HG03103 (cell line): ENCODE measurements at regions not wholly inside any gene's neighbourhood (a gene's known extent, or its start where the extent isn't known, plus 50 kb on each side); places are given as distances from the start of the nearest gene placed in this dataset.
"Not testable (repeated sequence)": the region's sequence is repeated elsewhere in the genome, so short reads cannot be mapped to it uniquely, and the experiment has no call there.

Source experiments
- ATAC-seq: cut with Tn5 transposase; IDR thresholded peaks from one replicate; pipeline ENCODE4 v1.9.1; 2021; ENCODE audit warnings: low read depth; ENCODE audit not compliant: unreplicated experiment

DNA sequence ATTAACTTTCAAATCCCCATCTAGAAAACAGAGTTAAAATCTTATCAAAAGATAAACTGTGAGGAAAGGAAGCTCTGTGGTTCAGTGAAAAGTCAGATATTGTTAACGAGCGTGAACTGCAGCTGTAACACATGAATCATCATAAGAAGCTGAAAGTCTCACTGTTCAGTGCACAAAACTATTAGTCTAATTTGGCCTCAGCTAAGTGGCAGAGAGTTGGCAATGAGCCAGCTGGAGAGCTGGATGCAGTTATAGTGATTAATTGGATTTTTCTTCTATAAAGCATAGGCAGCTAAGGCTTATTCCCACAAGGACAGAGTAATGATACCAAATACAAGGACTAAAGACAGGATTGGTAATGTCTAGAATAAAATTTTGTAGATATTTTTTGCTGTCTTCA is 101.1 kb upstream of the ABCB5 start:
- ATAC-seq, result no peak

DNA sequence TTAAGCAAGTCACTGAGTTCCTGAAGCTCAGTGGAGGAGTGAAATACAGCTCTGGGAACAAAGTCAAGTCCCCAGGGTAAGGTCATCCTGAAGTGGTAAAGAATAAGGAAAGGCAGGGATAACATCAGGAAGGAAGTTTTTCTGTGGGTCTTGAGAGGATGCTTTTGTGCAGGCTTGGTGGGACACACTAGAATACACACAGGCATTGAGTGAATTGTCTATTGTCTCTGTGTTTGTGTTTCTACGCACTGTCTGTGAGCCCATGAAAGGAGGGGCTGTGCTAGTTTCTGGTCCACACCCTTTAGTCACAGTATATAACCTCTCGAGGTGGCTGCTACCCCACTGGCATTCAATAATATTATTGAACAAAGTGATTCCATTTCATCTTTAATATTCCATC is 95.8 kb upstream of the ABCB5 start:
- ATAC-seq, result no peak

DNA sequence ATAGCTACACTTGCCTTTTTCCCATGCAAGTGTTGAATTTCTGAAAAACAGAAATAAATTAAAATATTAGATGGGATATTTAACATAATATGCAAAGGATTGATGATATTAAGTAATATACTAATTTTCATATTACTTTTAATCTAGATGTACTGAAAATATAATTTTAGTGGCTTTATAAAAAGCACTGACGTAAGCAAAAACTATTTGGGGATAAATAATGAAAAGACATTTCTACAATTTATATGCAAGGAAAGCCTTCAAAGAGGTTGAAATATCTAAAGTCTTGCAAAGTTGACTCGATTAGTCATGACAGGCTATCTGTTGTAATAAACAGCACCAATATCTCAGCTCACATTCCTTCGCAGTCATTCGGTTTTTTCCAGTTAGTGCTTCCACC is 94.9 kb upstream of the ABCB5 start:
- ATAC-seq, result no peak

DNA sequence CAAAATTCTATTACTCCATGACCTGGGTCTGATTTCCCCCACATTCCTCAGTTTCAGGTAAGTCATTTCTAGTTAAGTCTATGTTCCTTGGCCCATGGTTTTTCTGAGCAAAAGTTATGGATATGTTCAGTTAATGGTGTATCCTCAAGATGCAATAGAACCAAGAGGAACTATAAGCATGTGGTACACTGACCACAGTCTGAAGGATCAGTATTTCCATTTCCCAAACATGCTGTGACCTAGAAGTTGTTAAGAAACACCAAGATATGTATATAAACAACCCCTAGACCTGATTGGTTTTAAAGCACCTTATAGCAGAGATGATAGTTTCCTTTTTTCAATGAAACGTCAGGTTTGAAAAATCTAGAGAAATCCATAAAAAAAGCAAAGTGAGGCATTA is 94.2 kb upstream of the ABCB5 start:
- ATAC-seq, result no peak

DNA sequence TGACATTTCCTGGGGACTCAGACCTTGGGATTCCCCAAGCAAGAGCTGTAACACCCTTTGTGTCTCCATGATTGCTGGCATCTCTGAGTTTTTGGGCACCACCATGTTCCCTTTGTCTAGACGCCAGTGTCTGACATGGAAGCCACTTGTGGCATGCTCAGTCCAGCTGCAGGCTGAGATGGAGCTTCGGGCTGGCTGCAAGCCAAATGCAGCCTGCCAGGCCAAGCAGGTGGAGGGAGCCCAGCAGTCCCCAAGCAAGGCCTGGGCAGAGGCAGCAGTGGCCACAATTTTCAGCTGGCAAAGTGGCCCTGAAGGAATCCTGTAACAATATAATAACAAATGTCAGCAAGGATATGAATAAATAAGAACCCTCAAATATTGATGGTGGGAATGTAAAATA is 86.2 kb upstream of the ABCB5 start:
- no peak for ATAC-seq

DNA sequence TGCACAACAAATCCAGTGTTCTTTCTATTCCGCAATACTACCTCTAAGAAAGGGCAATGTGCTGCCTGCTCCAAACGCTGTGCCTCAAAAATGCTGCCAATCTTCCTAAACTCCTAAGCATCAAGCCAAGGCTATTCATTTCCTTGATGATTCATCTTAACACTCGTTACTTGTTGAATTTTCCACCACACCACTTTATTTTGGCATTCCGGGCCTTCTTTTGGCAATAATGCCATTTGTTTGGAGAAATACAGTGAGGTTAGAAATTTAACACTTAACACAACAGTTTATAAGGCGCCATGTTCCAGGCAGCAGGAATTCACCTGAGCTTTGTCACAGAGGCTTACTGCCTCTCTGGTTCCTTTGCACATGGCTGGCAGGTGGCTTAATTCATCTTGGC is 82.6 kb upstream of the ABCB5 start:
- ATAC-seq, result no peak

DNA sequence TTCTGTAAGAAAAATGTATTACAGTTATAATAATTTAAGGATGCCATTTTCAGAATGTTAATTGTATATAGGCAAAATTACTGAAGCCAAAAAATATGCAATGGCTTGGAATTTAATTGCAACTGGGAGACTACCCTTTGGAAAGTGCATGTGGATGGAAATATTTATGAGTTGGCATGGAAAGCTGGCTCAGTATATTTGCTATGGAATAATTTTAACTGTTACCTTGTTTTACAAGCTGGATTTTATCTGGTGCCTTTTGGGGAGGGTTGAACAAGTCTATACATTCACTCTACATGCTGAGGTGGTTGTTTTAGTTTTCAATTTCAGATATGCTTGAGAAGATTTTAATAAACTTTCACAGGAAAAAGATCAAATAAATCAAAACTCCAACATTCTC is 80.9 kb upstream of the ABCB5 start:
- ATAC-seq, result no peak

DNA sequence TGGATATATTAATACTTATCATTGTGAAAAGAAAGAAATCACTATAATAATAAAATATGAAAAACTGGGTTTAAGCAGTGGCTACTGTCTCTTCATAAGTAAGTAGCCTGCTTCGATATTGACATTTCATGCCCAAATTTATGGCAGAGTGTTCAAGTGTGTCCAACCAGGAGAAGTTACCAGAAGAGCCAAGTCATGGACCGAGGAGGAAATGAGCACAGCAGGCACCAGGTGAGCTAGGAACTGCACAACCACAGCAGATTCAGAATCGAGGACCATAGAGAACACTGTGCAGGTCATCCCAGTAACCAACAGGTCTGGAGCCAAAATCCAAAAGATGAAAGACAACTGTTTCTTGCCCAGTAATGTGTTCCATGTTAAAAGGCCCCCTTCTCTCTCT is 79.9 kb upstream of the ABCB5 start:
- ATAC-seq, result no peak

DNA sequence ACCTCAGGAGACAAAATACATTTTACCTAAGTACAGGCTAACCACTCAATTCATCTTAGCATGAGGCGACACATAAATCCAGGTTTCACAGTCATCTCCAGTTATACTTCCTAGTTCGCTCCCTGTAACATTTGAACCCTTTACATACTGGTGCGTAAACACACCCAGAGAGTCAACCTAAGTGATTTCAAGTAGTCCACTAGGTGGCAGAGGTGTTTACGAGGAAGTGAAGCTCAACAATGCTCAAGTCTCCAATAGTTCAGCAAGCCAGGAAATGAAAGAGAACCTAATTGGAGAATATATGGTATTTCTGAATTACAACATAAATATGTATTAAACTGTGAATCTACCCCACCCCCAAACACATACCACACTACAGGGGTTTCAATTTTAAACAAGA is 76.3 kb upstream of the ABCB5 start:
- ATAC-seq, result no peak

DNA sequence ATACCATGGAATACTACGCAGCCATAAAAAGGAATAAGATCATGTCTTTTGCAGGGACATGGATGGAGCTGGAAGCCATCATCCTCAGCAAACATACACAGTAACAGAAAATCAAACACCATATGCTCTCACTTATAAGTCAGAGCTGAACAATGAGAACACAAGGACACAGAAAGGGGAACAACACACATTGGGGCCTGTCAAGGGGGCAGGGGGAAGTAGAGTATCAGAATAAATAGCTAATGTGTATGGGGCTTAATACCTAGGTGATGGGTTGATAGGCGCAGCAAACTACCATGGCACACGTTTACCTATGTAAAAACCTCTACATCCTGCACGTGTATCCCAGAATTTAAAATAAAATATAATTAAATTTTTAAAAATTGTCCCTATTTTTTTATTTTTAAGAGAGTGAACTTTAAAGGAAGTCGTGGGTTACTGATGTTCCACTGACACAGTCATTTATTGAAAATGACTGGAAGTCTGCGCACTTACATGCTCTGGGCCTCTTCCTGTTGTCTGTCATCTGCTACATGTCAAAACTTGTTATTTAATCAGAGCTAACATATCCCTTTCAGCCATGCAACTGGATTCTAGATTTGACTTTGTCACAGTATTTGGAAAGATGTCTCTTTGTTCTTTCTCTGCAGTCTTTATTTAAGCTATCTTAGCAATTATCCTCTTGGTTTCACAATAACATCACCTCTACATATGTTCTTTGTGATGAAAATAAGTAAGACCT is 73.7 kb upstream of the ABCB5 start:
- ATAC-seq, result peak; percentile 70

DNA sequence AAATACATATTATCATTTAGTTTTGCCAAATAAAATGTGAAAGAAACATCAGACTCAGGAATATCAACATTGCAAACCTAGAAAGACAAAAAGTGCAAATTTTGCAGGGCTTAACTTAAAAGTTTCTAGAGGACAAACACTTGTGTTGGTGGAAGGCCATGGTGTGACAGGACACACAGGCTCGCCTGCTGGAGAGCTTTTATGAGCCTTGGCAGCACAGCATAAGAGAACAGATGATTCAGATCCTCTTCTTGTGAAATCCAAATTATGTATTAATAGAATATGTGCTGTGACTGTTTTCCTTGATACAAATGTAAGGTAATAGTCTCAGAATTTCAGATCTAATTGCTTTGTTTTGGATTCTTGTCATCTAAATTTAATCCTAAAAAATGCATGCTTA is 72.9 kb upstream of the ABCB5 start:
- ATAC-seq, result no peak

DNA sequence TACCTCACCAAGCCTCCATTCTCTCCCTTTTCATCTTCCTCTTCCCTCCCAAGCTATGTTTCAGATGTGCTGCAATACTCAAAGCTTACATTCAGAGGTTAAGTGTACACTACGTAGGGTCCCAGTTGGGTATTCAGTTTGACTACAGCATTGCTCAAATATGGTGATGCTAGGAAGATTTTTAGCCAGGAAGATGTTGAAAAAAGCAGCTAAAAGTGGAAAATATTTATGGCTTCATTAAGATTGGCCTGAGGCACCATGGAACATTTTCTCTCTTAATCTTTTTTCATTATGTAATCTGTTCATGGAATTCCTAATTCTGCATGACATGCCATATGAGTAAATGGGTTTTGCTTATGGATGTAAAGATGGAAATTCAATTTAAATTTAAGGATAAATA is 72.0 kb upstream of the ABCB5 start:
- ATAC-seq, result no peak

DNA sequence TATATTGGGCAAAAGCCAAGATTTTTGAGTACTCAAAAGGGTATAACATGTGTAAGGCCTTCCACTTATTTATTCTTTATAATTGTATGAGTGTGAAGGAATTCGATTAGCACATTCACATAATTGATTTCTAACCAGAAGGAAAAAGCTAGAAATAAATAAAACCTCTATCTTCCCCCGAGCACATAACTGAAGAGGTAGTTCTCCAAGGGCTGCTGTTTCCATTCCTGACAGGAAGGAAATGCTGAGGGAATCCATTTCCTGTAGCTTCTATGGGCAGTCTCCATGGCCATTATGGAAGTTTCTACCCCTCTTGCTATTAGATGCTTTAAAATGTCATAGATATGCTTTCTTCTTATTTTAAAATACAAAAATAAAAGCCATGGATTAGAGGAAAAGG is 70.5 kb upstream of the ABCB5 start:
- no peak for ATAC-seq

DNA sequence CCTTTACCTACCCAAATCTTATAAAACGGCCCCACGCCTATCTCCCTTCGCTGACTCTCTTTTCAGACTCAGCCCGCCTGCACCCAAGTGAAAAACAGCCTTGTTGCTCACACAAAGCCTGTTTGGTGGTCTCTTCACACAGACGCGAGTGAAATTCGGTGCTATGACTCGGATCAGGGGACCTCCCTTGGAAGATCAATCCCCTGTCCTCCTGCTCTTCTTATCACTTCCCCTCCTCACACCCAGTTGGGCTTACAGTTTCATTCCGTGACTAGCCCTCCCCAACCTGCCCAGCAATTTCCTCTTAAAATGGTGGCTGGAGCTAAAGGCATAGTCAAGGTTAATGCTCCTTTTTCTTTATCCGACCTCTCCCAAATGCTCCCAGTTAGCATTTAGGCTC is 68.5 kb upstream of the ABCB5 start:
- not testable (repeated sequence) for ATAC-seq

DNA sequence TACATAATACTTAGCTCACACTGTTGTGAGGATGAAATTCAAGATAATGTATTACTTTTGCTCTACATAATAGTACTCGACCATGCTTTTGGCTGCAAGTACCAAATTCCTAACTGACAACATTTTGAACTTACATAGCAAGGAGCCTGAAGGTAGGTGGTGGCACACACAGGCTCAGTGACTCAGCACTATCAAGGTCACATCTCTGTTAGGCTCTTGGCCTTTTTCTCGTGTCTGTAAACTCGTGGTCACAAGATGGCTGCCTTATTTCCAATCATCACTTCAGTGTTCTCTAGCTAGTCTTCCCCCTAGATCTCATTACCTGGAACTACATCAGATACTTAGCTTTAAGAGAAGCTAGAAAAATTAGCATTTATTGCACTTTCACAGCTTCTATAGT is 61.4 kb upstream of the ABCB5 start:
- ATAC-seq, result no peak

DNA sequence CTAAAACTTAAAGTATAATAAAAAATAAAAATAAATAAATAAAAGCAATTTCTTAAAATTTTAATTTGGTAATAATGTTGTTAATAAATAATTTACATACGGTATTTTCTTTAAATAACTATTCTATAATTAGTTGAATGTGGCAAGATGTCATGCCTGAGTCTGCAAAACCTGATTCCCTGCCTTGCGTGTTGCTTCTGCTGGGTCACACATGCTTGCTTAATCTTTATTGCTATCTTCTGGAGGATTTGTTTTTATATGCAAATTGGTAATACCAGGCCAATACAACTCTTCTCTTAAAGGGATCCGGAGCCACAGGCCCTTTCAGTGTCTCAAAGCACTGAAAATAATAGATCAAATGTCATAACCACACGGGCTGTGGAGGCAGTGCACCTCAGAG is 59.4 kb upstream of the ABCB5 start:
- ATAC-seq, result no peak

DNA sequence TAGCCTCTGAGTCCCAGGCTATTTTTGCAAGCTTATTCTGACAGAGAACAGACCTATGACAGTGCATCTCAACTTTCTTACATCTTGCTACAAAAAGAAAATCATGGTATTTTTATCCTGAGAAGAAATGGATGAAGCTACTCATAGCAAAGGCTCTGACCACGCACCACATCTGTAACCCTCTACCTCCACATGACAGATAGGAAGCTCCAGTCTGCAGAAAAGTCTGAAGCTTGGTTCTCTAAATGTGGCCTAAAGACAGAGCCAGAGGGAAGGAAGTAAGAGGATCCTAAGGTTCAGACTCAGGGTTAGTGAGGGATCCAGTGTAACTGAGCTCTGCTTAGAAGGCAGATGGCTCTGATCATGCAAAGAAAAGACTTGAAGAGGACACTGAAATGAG is 58.4 kb upstream of the ABCB5 start:
- ATAC-seq, result no peak

DNA sequence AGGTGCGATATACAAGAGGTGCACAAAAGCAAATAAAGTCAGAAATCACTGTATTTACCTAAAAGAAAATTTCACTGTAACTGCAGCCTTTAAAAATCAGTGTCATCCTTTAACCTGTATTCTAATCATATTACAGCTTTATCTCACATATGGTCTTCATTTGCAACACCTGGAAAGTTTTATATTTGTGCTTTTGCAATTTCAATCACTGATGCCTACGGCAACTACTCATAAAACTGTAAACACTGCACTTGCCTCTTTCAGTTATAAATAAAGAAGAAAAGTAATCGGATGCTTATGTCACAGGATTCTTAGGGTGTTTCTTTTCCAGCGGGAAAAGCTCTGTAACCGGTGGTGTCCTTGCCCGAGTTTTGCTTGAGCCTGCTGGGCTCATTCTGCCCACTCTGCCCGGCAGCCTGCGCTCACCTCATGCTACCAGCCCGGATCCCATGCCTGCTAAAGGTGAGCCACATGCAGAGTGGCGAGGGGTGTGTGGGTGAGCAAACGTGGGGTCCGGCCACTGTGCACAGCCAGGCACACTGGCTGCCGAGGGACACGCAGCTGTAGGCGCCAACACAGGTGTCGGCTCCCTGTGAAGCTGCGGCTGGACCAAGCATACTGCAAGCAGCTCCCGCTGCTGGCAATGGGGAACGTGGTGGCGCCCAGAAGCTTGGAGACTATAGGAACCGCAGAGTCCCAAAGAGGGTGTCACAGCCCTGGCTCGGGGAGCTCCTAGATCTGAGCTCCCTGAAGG is 56.3 kb upstream of the ABCB5 start:
- ATAC-seq, result no peak

DNA sequence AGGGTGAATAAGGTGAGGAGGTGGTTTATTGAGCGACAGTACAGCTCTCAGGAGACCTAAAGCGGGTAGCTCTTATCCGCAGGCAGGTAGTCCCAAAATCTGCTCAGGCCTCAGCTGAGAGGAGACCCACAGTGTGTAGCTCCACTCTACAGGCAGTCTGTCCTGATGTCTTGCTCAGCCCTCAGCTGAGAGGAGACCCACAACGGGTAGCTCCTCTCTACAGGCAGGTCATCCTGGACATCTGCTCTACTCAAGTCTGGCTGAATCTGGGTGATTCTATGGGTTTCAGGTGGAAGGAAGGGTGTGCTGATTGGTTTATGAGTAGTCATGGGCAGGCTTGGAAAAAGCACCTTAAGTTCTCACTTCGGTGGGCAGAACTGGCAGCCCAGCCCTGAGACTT is 55.6 kb upstream of the ABCB5 start:
- no peak for ATAC-seq

DNA sequence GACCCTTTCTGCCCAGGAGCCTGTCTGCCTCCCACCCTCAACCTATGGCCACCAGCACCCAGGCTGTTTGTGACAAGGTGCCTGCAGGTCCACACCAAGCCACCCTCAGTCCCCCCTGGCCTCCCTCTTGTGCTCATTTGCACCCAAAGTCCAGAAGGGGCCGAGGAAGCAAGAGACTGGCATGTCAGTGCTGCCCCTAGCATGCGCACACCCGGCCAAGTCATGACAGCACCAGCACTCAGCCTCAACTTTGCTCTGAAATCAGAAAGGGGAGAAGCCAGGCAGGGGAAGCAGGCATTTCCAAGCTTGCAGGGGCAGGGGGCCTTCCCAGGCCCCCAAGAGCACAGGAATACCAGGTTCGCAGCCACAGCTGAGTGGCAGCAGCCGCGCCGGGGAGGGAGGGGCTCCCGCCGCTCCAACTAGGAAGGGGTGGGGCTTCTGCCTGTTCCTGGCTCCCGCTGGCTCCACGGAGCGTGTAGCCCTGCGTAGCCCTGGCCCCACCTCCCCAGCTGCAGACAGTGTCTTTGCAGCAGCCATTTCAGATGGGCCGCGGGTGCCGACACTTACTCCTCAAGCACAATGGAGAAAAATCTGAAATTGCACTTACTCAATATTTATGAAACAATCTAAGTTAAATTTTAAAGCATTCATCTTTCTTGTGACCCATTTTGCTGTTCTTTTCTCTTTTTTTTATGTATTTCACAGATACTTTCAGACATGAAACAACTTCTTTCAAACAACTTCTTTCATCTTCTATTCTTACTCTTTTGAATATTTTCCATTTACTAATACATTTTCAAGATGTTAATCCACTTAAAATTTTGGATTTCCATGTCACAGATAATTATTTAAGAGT is 54.9 kb upstream of the ABCB5 start:
- ATAC-seq, result no peak

DNA sequence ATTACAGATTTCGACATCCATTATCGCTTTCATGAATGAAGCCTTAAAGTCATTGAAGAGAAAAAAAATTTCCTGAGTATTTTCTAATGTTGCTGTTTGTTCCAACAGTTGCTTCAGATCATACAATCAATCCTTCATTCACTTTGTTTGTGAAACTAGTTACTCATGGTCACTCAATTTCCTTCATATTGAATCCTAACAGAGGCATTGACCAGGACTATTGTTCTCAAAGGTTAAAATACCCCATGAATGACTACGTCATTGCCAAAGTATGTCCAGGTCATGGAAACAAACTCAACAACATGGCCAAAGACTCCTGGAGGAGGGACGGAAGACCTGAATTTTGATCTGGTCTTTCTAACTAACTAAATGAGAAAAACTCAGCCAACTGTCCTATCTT is 54.0 kb upstream of the ABCB5 start:
- ATAC-seq, result no peak

DNA sequence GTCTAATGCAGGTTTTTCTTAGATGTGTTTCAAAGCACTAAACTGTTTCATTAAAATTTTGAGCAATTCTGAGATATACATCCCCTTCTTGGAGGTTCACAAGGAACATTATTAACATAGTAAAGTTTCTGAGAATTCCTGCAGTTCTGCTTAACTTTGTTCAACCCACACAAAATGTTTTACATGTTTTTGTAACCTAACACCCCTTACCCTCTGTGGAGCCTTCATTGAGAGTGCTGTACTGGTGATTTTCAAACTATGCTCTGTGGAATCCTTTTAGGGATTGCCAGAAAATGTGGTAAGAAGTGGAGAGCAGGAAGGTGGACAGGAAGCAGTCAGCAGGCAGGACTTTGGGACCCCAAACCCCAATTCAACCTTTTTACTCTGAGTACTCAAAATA is 53.6 kb upstream of the ABCB5 start:
- no peak for ATAC-seq
